ENCODE measurements at regions not wholly inside any gene's neighbourhood (a gene's known extent, or its start where the extent isn't known, plus 50 kb on each side); places are given as distances from the start of the nearest gene placed in this dataset.
"Not testable (repeated sequence)": the region's sequence is repeated elsewhere in the genome, so short reads cannot be mapped to it uniquely, and the experiment has no call there.

GRCh38 chr12:31906557-31907301, 52.5 kb upstream of the RESF1 start:
- DNase-seq (ENCODE audit: low read depth in 2 of 2): no peak

DNA sequence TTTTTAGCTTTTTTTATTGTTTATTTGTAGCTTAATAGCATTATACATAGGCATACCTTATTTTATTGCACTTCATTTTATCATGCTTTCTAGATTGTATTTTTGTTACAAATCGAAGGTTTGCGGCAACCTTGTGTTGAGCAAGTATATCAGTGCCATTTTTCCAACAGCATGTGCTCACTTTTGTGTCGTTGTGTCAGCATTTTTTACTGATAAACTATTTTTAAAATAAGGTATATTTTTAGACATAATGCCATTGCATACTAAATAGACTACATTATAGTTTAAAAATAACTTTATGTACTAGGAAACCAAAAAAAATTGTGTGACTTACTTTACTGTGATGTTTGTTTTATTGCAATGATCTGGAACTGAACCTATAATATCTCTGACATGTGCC, 56.2 kb upstream of the RESF1 start:
- no peak for DNase-seq (ENCODE audit: low read depth in 2 of 2)

DNA sequence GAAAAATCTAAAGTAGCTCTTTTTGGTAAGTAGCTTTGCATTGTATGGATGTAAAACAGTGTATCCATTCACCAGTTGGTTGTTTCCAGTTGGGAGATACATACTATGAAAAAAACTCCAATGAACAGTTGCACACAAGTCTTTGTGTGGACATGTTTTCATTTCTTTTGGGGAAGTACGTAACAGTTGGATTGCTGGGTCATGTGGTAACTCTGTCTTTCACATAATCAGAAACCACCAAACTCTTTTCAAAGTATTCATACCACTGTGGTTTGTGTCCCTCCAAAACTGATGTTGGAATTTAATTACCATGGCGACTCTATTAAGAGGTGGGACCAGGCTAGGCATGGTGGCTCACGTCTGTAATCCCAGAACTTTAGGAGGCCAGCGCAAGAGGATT, 58.9 kb upstream of the RESF1 start:
- no peak for DNase-seq (ENCODE audit: low read depth in 2 of 2)

DNA sequence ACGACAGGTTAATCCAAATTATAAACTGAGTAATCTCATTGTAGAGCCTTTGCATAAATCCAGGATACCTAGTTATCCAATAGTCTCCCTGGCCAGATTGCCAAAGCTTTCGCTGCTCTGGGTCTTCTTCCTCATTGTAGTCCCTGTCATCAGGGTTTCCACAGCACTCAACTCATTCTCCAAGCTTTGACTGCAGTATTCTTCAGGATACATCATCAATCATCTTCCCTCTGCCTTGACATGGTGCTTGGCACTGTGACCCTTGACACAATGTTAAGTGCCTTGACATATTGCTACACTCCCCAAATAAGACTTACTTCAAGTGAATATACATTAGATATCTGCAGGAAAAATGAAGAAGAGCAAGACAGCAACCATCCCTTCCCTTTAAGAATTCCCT, 60.1 kb upstream of the RESF1 start:
- no peak for DNase-seq (ENCODE audit: low read depth in 2 of 2)

DNA sequence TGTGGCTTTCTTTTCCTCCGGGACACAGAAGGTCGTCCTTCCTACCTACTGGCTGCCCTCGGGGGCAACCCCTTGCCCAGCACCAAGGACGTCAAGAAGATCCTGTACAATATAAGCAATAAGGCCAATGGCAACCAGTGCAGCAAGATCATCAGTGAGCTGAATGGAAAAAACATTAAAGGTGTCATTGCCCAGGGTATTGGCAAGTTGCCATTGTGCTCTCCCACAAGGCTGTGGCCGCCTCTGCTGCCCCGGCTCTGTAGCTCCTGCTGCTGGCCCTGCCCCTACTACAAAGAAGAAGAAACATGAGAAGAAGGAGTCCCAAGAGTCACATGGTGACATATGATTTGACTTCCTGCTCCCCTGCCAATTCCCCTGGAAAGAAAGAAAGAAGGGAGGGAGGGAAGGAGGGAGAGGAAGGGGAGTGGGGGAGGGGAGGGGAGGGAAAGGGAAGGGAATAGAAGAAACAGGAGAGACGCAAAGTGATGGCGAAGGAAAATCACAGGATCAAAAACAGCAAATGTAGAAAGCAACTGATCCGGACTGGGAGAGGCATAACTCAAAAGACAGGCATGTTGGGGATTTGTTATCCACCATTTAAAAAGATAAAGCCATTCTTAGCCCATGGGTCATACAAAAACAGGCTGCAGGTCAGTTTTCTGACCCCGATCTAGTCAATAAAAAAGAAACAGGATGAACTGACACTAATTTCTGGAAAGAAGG, 61.3 kb upstream of the RESF1 start:
- DNase-seq (ENCODE audit: low read depth in 2 of 2): peak in 1 of 2 donors; percentile 23

DNA sequence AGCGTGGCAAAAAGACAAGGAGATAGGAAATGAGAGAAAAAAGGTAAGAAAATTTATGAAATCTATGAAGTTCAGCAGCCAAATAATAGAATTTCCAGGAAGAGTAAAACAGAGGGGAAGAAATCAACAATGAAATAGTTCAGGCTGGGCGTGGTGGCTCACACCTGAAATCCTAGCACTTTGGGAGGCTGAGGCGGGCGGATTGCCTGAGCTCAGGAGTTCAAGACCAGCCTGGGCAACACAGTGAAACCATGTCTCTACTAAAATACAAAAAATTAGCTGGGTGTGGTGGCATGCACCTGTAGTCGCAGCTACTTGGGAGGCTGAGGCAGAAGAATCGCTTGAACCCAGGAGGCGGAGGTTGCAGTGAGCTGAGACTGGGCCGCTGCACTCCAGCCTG, 62.1 kb upstream of the RESF1 start:
- DNase-seq (ENCODE audit: low read depth in 2 of 2): not testable (repeated sequence)

- DNase-seq (ENCODE audit: low read depth in 2 of 2): peak; percentile 58 to 87
These were observed 62.6 kb upstream of the RESF1 start for GRCh38 chr12:31896514-31897039.

- DNase-seq (ENCODE audit: low read depth in 2 of 2): no peak
These were observed 63.6 kb upstream of the RESF1 start for GRCh38 chr12:31895449-31896150.

- no peak for DNase-seq (ENCODE audit: low read depth in 2 of 2)
These were observed 68.6 kb upstream of the RESF1 start for GRCh38 chr12:31890295-31891285.

DNA sequence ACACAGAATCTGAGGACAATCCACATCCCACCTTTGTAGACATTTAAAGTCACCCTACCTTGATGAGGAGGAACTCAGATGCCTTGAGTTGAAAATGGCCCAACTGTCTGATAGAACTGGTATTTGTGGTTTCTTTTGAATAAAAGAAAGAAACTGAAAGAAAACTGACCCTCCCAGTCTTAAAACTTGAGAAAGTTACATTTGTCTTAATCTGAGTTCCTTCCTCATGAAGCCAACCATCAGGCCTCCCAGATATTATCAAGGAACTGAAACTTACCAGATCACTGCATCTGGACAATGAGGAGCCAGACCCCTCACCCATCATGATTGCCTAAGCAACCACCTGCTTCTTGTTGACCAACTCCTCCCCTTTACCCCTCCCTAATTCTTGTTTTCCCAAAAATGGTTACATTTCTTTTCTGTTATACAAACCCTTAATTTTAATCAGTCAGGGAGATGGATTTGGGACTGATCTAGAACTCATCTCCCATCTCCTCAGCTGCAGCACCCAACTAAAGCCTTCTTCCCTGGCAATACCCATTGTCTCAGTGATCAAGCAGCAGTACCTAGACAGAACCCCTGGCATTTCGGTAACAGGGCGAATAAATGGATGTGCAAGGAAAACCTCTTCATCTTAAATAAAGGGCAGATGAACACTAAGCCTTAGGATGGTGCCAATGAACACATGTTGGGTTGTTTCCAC, 72.0 kb upstream of the RESF1 start:
- DNase-seq (ENCODE audit: low read depth in 2 of 2): no peak

DNA sequence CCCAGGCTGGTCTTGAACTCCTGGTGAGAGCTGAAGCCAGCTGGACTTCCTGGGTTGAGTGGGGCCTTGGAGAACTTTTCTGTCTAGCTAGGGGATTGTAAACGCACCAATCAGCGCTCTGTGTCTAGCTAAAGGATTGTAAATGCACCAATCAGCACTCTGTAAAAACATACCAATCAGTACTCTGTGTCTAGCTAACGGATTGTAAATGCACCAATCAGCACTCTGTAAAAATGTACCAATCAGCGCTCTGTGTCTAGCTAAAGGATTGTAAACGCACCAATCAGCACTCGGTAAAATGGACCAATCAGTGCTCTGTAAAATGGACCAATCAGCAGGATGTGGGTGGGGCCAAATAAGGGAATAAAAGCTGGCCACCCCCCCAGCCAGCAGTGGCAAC, 76.5 kb upstream of the RESF1 start:
- DNase-seq (ENCODE audit: low read depth in 2 of 2): not testable (repeated sequence)

GRCh38 chr12:31880340-31880739, 78.9 kb upstream of the RESF1 start:
- no peak for DNase-seq (ENCODE audit: low read depth in 2 of 2)

- no peak for DNase-seq (ENCODE audit: low read depth in 2 of 2)
These were observed 81.3 kb upstream of the RESF1 start for GRCh38 chr12:31877884-31878283.

GRCh38 chr12:31876568-31877424, 82.4 kb upstream of the RESF1 start:
- DNase-seq (ENCODE audit: low read depth in 2 of 2): no peak

DNA sequence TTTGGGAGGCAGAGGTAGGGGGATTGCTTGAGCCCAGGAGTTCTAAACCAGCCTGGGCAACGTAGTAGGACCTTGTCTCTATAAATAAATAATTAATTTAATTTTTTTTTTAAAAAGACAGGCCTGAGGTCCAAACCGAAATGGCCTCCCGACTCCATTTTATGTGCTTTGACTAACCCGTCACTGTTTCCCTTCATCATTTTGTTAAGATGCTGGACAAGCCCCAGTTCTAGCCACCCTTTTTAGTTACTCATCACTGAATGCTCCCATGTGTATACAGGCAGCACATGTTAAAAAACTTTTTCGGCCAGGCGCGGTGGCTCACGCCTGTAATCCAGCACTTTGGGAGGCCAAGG, 83.6 kb upstream of the RESF1 start:
- DNase-seq (ENCODE audit: low read depth in 2 of 2): no peak

GRCh38 chr12:31874961-31875608, 84.1 kb upstream of the RESF1 start:
- peak; percentile 32 to 59 for DNase-seq (ENCODE audit: low read depth in 2 of 2)

- DNase-seq (ENCODE audit: low read depth in 2 of 2): no peak
These were observed 86.2 kb upstream of the RESF1 start for GRCh38 chr12:31872831-31873604.

DNA sequence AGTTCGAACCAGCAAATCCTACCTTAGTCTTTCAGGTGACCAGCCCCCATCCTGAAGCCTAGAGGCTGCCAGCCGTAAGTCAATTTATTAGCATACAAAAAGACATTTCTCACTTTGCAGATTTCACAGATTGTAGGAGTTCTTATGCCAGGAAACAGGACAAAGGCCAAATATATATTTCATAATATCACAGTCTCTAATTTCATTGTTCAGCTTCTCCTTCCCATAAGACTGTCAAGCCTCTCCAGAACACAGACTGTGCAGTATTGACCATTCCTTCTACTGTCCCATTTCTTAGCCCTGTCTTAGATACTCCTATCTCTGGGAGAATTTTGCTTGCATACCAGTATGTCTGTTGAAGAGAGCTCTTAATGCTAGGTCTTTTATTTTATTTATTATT, 89.2 kb upstream of the RESF1 start:
- no peak for DNase-seq (ENCODE audit: low read depth in 2 of 2)

GRCh38 chr12:31868965-31869364, 90.2 kb upstream of the RESF1 start:
- no peak for DNase-seq (ENCODE audit: low read depth in 2 of 2)

Data from stimulated activated CD8-positive, alpha-beta memory T cell treated with anti-CD3 and anti-CD28 coated beads, Interleukin-15, amount 100 ng/mL, for 4 hours (primary cell).